ENCODE measurements at regions not wholly inside any gene's neighbourhood (a gene's known extent, or its start where the extent isn't known, plus 50 kb on each side); places are given as distances from the start of the nearest gene placed in this dataset.

DNA sequence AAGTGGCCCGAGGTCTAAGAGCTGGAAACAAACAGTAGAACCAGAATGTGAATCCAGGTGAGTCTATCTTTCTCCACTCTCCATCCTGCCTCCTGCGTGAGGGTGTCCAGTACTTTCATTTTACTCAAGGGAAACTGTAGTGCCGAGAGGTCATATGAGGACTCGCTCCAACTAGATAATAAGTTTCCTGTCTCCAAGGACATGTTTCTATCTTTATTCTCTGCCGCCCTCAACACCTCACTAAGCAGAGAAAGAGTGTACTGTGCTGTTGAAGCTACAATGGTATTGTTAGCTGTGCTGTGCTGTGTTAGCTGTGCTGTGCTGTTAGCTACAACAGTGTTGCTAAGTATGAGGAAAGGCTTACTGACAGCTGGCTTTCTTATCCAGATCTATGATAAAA is 137.9 kb upstream of the COL8A1 start:
- no peak for TF ChIP-seq EP300 (IDR thresholded peaks at IDR 0.05)
- no peak for TF ChIP-seq CTCF (IDR thresholded peaks at IDR 0.05)
- TF ChIP-seq POLR2AphosphoS5 (IDR thresholded peaks at IDR 0.05) = no peak

Data from stomach (tissue), 4 donors.